Common myeloid progenitor, CD34-positive (primary cell): ENCODE measurements at regions not wholly inside any gene's neighbourhood (a gene's known extent, or its start where the extent isn't known, plus 50 kb on each side); places are given as distances from the start of the nearest gene placed in this dataset.

Experiments used
- CTCF ChIA-PET: fragments of 350-600 bp; sonication (Branson Sonifier 250); formaldehyde crosslinking; loops from one replicate; lab custom pipeline; 2021; ENCODE audit warnings: antibody characterized with exemption; lab: Charles Lee
- POLR2A ChIA-PET: fragments of 350-600 bp; sonication (Branson Sonifier 250); formaldehyde crosslinking; loops from one replicate; lab custom pipeline; 2021; ENCODE audit warnings: antibody characterized with exemption; lab: Charles Lee
- DNase-seq, 3 donors: peaks; one replicate each; pipeline versions ENCODE4 v3.0.0 to v3.0.0-alpha.2; 2013
- H3K27ac ChIP-seq, 2 experiments: 1 replicate in 1 of 2; 2 replicates in 1 of 2; pipeline ENCODE4 v1.7.0; 2013; ENCODE audit warnings: inconsistent platforms in 2 of 2, low read length in 2 of 2, mild to moderate bottlenecking in 2 of 2, low read depth in 1 of 2, moderate library complexity in 1 of 2; ENCODE audit not compliant: severe bottlenecking in 2 of 2, insufficient read depth in 1 of 2, poor library complexity in 1 of 2
- H3K27me3 ChIP-seq, 5 experiments: replicated peaks in 2 of 5; 1 replicate in 3 of 5; 2 replicates in 2 of 5; pipeline versions ENCODE4 v1.6.1 to v1.7.0; 2013; ENCODE audit warnings: low read length in 4 of 5, mild to moderate bottlenecking in 2 of 5, moderate library complexity in 2 of 5, inconsistent platforms in 1 of 5; ENCODE audit not compliant: insufficient read depth in 5 of 5, control insufficient read depth in 4 of 5
- H3K36me3 ChIP-seq, 4 experiments: 1 replicate in 2 of 4; 2 replicates in 2 of 4; pipeline versions ENCODE4 v1.6.1 to v1.7.0; 2013; ENCODE audit warnings: low read length in 3 of 4, control low read depth in 1 of 4, mild to moderate bottlenecking in 1 of 4; ENCODE audit not compliant: control insufficient read depth in 4 of 4, insufficient read depth in 4 of 4
- H3K4me1 ChIP-seq, 4 experiments: 1 replicate in 3 of 4; 2 replicates in 1 of 4; pipeline versions ENCODE4 v1.6.1 to v1.7.1; 2013; ENCODE audit warnings: low read length in 3 of 4, mild to moderate bottlenecking in 3 of 4, control low read depth in 1 of 4, inconsistent platforms in 1 of 4, moderate library complexity in 1 of 4; ENCODE audit not compliant: control insufficient read depth in 4 of 4, insufficient read depth in 4 of 4; ENCODE audit errors: control extremely low read depth in 1 of 4
- H3K4me3 ChIP-seq, 7 experiments: 1 replicate in 4 of 7; 2 replicates in 3 of 7; pipeline versions ENCODE4 v1.5.1 to v1.7.0; 2013; ENCODE audit warnings: mild to moderate bottlenecking in 7 of 7, low read length in 6 of 7, moderate library complexity in 6 of 7, inconsistent platforms in 2 of 7, low read depth in 2 of 7, control low read depth in 1 of 7; ENCODE audit not compliant: insufficient read depth in 4 of 7, control insufficient read depth in 1 of 7; ENCODE audit errors: extremely low read depth in 1 of 7
- H3K9me3 ChIP-seq, 5 experiments: 1 replicate in 4 of 5; 2 replicates in 1 of 5; pipeline versions ENCODE4 v1.6.1 to v1.7.1; 2013; ENCODE audit warnings: low read length in 4 of 5, mild to moderate bottlenecking in 2 of 5, inconsistent platforms in 1 of 5, low read depth in 1 of 5, moderate library complexity in 1 of 5; ENCODE audit not compliant: control insufficient read depth in 4 of 5, insufficient read depth in 2 of 5; ENCODE audit errors: control extremely low read depth in 1 of 5
- WGBS: methylation state at CpG from one replicate; pipeline ENCODE4 v1.1.5; 2013; ENCODE audit not compliant: insufficient coverage; 5-methylcytosine and 5-hydroxymethylcytosine counted together

DNA sequence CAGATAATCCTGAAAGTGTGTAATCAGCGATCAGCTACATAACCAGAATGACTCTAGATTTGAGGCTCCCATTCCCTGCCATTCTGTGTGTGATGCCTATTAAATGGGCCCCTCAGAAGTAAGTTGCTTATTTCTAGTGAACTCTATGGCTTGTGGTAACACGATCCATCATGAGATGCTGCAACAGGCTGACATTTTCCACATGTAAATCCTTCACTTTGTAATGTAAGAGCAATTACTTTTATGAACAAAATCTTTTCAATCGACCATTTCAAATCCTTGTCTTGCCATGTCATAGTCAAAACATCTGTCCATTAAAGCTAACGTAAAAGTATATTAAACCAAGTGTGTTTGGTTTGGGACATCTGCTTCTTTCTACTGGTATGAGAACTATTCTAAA is 175.9 kb upstream of the ETAA1 start:
- Histone ChIP-seq H3K9me3 (no peaks in the 10 kb centered on the region), H3K4me1 (no peaks in the 10 kb centered on the region), H3K27ac (no peak overlapping the region), H3K36me3 (no peaks in the 10 kb centered on the region), H3K4me3 (no peak overlapping the region), H3K27me3 (no peaks in the 10 kb centered on the region)
- POLR2A ChIA-PET, result no interaction called here
- no peak for DNase-seq
- WGBS, result 100% methylated on average over 1 of the region's 4 CpGs
- CTCF ChIA-PET, result no interaction called here

DNA sequence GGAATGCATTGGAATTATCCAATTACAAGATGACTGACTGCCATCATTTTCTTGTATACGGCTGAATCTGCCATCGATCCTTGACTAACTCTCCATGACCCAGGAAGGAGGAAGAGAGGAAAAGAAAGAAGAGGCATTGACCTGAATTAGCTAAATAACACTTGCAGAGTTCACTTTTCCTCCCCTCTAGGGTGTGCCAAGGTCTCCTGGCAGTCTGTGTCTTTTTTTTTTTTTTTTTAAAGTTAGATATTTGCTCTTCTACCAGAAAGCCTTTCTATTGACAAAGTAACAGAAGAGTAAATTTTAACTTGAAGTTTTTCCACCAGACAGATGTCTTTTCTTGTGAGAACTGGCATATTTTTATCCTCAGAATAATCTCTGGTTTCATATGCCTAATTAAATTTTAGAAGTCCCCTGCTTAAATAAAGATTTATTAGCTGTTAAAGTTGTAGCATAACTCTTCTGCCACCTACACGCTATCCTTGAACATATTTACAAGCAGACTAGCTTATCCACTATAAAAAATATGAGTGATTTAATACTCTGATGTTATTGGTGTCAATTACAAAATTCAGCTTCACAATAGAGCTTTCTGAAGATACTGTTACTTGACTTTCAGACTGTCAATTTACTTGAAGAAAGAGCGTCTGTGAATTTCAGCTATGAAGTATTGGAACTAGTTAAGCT is 171.7 kb upstream of the ETAA1 start:
- no peaks in the 10 kb centered on the region for H3K27me3 ChIP-seq
- H3K4me1 ChIP-seq, result no peaks in the 10 kb centered on the region
- WGBS, result 100% methylated on average over 1 of the region's 4 CpGs
- ChIA-PET POLR2A (no interaction called here), CTCF (interaction anchor here (0.9 to 1.5 kb wide), 2 partner anchors 10 kb away, joined by 3 to 4 read pairs; no protein-coding TSS in a partner anchor)
- no peak overlapping the region for H3K4me3 ChIP-seq
- no peak for DNase-seq
- H3K27ac ChIP-seq, result no peak overlapping the region
- no peaks in the 10 kb centered on the region for H3K9me3 ChIP-seq
- no peaks in the 10 kb centered on the region for H3K36me3 ChIP-seq

DNA sequence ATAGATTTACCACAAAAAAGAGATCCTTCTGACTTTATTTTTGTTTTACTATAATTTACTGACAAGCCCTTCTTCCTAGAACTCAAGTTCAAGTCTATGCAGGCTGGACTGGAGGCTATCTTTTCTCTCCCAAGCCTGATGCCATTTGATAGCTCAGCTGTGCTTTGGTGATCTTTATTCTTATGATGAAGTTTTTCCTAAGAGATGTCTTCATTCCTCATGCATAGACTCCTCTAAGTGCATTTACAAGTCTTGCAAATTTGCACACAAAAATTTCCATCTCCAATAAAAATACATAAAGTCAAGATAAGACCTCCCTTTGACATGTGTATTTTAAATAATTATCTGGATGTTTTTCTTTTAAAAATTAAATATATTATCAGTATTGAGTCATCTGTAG is 167.4 kb upstream of the ETAA1 start:
- H3K27ac ChIP-seq, result no peak overlapping the region
- no peaks in the 10 kb centered on the region for H3K9me3 ChIP-seq
- H3K36me3 ChIP-seq, result no peaks in the 10 kb centered on the region
- POLR2A ChIA-PET, result no interaction called here
- CTCF ChIA-PET, result no interaction called here
- H3K4me3 ChIP-seq, result no peak overlapping the region
- no peaks in the 10 kb centered on the region for H3K27me3 ChIP-seq
- no peak for DNase-seq
- H3K4me1 ChIP-seq, result no peaks in the 10 kb centered on the region

DNA sequence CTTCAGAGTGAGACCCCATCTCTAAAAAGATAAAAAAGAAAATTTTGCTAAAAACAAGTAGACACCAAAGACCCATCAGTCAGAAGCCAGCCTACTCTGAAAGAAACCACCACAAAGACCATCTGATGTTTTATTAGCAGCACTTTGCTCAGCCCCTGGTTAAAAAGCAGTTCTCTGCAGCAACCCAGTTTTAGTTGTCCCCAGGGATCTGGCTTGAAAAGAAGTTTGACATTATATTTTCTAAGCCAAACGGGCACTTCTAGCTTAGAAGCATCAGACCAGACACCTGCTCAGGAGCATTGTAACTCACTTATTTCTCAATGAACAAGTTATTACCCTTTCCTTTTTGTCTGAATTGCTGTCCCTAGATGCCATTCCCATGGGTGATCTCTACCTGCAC is 164.2 kb upstream of the ETAA1 start:
- Histone ChIP-seq H3K4me1 (no peaks in the 10 kb centered on the region), H3K9me3 (no peaks in the 10 kb centered on the region), H3K36me3 (no peaks in the 10 kb centered on the region), H3K27ac (no peak overlapping the region), H3K4me3 (no peak overlapping the region), H3K27me3 (no peaks in the 10 kb centered on the region)
- DNase-seq, result no peak
- CTCF ChIA-PET, result interaction anchor here (1.8 to 2.0 kb wide), 2 partner anchors 646 to 1593 kb away, joined by 5 to 6 read pairs; no protein-coding TSS in a partner anchor
- POLR2A ChIA-PET, result no interaction called here
- WGBS, result 100% methylated on average over 1 of the region's 1 CpG

DNA sequence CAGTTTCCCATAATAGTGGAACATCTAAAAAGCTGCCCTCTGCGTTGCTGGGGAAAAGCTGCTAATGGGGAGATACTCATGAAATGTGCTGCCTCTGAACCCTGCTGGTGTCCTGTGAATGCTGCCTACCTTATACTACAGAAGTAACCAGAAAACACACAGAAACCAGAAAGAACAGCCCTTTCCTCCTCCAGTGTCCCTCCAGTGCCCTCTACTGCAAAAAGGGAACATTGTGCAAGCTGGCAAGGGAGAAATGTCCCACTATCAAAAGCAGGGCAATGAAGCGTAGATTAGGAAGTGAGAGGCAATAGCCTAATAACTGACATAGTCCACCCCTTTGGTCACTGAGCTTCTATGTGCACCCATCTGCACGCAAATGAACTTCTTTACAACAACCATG is 162.7 kb upstream of the ETAA1 start:
- ChIA-PET POLR2A (no interaction called here), CTCF (interaction anchor here (0.5 to 2.0 kb wide), 7 partner anchors 12 to 1608 kb away, joined by 3 to 6 read pairs (median 4); no protein-coding TSS in a partner anchor)
- H3K27me3 ChIP-seq, result no peaks in the 10 kb centered on the region
- H3K27ac ChIP-seq, result no peak overlapping the region
- no peak overlapping the region for H3K4me3 ChIP-seq
- no peaks in the 10 kb centered on the region for H3K9me3 ChIP-seq
- WGBS, result 39% methylated on average over 2 of the region's 3 CpGs
- peak; percentile 32 to 67 (median 66) for DNase-seq
- H3K36me3 ChIP-seq, result no peaks in the 10 kb centered on the region
- H3K4me1 ChIP-seq, result no peaks in the 10 kb centered on the region

DNA sequence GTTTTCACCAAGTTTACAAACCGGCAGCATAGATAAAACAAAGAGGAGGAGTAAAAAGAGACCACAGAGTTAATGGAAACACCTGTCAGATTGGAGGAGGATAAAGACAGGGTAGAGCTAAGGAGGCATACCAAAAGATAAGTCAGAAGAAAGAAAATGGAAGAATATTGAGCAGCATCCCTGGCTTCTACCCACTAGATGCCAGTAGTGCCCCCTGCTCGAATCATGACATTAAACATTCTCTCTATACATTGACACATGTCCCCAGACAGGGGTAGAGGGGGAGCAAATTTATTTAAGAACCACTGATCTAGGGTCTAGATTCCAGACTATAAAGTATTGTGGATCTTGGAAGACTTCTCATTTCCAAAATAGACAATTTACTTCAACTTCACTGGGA is 159.8 kb upstream of the ETAA1 start:
- Histone ChIP-seq H3K4me3 (no peak overlapping the region), H3K27me3 (no peaks in the 10 kb centered on the region), H3K9me3 (no peaks in the 10 kb centered on the region), H3K4me1 (no peaks in the 10 kb centered on the region), H3K36me3 (no peaks in the 10 kb centered on the region), H3K27ac (no peak overlapping the region)
- DNase-seq, result no peak
- POLR2A ChIA-PET, result no interaction called here
- CTCF ChIA-PET, result no interaction called here
- 100% methylated on average over 1 of the region's 2 CpGs for WGBS

DNA sequence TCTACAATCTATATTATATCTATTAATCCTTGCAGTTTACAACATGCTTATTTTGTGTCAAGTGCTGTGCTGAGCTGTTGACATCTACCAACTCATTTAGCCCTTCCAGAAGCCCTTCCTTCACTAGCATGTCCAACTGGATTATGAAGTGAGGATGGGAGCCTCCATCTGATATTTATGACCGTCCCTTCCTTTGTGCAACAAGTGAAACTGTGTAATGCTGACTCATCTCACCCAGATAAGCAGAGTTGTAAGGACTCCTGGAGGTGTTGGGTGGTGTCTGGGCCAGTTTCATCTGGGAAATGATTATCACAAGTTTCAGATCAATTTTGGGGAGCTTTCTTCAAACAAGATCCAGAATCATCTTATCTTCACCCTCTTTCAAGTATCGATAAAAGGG is 156.6 kb upstream of the ETAA1 start:
- no peak overlapping the region for H3K4me3 ChIP-seq
- H3K4me1 ChIP-seq, result no peaks in the 10 kb centered on the region
- DNase-seq, result no peak
- H3K9me3 ChIP-seq, result no peaks in the 10 kb centered on the region
- no peaks in the 10 kb centered on the region for H3K27me3 ChIP-seq
- H3K36me3 ChIP-seq, result no peaks in the 10 kb centered on the region
- ChIA-PET CTCF (no interaction called here), POLR2A (no interaction called here)
- H3K27ac ChIP-seq, result no peak overlapping the region
- WGBS, result no CpG with 5 or more reads among the region's 2 CpGs
